Lower leg skin (tissue), 3 donors: ENCODE measurements at regions not wholly inside any gene's neighbourhood (a gene's known extent, or its start where the extent isn't known, plus 50 kb on each side); places are given as distances from the start of the nearest gene placed in this dataset.

Experiments
- POLR2A ChIP-seq, 2 donors: fragments of 450-650 bp; IDR thresholded peaks; one replicate each; pipeline ENCODE4 v1.6.1; 2016 to 2017; ENCODE audit warnings: antibody characterized with exemption in 2 of 2, mild to moderate bottlenecking in 1 of 2, moderate library complexity in 1 of 2
- TF ChIP-seq, protein P1 (sequence below), 3 donors: fragments of 450-650 bp; IDR thresholded peaks; one replicate each; pipeline ENCODE4 v1.5.1; 2016; ENCODE audit warnings: antibody characterized with exemption in 3 of 3, mild to moderate bottlenecking in 3 of 3, moderate library complexity in 2 of 3

DNA sequence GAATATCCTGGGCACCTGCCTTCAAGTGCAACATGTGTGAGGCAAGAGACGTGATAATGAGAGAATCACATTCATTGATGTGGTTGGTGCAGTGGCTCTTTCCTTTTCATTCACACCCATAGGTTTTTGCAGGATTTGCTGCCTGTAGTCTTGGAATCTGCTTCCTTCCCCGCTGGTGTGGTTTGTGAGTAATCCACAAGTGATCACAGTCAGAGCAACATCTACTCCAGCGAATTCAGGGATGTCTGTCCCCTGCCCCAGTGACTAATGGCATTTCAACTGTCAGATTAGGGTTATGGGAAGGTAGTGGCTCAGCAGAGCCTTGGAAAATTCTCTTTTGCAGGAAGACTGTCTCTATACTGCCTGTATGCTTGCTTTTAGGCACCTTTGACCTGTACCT, 225.5 kb upstream of the RBMS1 start:
- TF ChIP-seq, protein P1, sequence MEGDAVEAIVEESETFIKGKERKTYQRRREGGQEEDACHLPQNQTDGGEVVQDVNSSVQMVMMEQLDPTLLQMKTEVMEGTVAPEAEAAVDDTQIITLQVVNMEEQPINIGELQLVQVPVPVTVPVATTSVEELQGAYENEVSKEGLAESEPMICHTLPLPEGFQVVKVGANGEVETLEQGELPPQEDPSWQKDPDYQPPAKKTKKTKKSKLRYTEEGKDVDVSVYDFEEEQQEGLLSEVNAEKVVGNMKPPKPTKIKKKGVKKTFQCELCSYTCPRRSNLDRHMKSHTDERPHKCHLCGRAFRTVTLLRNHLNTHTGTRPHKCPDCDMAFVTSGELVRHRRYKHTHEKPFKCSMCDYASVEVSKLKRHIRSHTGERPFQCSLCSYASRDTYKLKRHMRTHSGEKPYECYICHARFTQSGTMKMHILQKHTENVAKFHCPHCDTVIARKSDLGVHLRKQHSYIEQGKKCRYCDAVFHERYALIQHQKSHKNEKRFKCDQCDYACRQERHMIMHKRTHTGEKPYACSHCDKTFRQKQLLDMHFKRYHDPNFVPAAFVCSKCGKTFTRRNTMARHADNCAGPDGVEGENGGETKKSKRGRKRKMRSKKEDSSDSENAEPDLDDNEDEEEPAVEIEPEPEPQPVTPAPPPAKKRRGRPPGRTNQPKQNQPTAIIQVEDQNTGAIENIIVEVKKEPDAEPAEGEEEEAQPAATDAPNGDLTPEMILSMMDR (IDR thresholded peaks at IDR 0.05) = no peak
- no peak for TF ChIP-seq POLR2A (IDR thresholded peaks at IDR 0.05)
